Gastroesophageal sphincter (tissue), 3 donors: ENCODE measurements at regions not wholly inside any gene's neighbourhood (a gene's known extent, or its start where the extent isn't known, plus 50 kb on each side); places are given as distances from the start of the nearest gene placed in this dataset.

ENCODE experiments used
- EP300 ChIP-seq: sonication (generic); formaldehyde crosslinking; IDR thresholded peaks from one replicate; pipeline ENCODE4 v1.6.1; 2017; ENCODE audit warnings: antibody characterized with exemption, mild to moderate bottlenecking
- POLR2A ChIP-seq, 2 donors: fragments of 450-650 bp; IDR thresholded peaks; one replicate each; pipeline ENCODE4 v1.6.1; 2017; ENCODE audit warnings: antibody characterized with exemption in 2 of 2, mild to moderate bottlenecking in 2 of 2, moderate library complexity in 1 of 2
- POLR2AphosphoS5 ChIP-seq: sonication (generic); formaldehyde crosslinking; IDR thresholded peaks from one replicate; pipeline ENCODE4 v1.6.1; 2017; ENCODE audit warnings: antibody characterized with exemption
- TF ChIP-seq, protein P1 (sequence below), 4 experiments: fragments of 200-600 bp in 2 of 4; fragments of 450-650 bp in 2 of 4; sonication (generic) in 1 of 4; IDR thresholded peaks; one replicate each; pipeline ENCODE4 v1.5.1; 2017 to 2019; ENCODE audit warnings: antibody characterized with exemption in 4 of 4, mild to moderate bottlenecking in 2 of 4, moderate library complexity in 2 of 4

DNA sequence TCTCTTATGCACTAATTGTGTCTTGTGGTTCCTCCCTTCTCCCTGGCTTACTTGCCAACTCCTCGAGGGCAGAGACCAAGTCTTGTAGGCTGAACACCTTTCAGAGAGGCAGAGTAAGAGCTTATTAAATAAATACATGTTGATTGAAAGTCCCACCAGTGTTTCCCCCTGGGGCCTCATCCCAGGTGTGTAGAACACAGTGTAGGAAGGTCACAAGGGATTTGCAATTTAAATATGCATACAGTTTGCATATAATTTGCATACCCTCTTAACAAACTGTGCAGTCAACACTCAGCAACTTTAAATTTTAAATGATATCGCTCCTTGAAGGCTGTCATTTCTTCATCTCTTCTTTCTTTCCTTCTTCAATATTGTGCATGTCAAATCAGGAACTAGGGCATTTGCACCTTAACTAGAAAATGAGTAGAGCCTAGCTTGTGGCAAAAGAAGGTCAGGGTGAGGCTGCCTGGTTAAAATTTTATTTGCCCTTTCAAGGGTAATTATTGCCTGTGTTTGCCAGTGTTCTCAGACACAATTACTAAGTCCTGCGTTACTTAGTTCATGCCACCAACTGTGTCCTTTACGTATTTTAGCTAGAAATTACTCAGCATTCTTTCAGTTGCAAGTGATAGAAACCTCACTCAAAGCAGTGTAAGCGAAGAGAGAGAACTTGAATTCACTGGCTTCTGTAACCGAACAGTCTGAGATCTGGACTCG, 465.7 kb downstream of the HAPSTR1 start:
- TF ChIP-seq, protein P1, sequence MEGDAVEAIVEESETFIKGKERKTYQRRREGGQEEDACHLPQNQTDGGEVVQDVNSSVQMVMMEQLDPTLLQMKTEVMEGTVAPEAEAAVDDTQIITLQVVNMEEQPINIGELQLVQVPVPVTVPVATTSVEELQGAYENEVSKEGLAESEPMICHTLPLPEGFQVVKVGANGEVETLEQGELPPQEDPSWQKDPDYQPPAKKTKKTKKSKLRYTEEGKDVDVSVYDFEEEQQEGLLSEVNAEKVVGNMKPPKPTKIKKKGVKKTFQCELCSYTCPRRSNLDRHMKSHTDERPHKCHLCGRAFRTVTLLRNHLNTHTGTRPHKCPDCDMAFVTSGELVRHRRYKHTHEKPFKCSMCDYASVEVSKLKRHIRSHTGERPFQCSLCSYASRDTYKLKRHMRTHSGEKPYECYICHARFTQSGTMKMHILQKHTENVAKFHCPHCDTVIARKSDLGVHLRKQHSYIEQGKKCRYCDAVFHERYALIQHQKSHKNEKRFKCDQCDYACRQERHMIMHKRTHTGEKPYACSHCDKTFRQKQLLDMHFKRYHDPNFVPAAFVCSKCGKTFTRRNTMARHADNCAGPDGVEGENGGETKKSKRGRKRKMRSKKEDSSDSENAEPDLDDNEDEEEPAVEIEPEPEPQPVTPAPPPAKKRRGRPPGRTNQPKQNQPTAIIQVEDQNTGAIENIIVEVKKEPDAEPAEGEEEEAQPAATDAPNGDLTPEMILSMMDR (IDR thresholded peaks at IDR 0.05) = no peak
- TF ChIP-seq POLR2A (IDR thresholded peaks at IDR 0.05) = no peak
- no peak for TF ChIP-seq POLR2AphosphoS5
- no peak for TF ChIP-seq EP300
